HG03064 (cell line): ENCODE measurements at regions not wholly inside any gene's neighbourhood (a gene's known extent, or its start where the extent isn't known, plus 50 kb on each side); places are given as distances from the start of the nearest gene placed in this dataset.
"Not testable (repeated sequence)": the region's sequence is repeated elsewhere in the genome, so short reads cannot be mapped to it uniquely, and the experiment has no call there.

Source experiments
- ATAC-seq: cut with Tn5 transposase; IDR thresholded peaks from one replicate; pipeline ENCODE4 v1.9.1; 2021; ENCODE audit warnings: low read depth; ENCODE audit not compliant: unreplicated experiment

- no peak for ATAC-seq
These were observed 296.6 kb upstream of the PMFBP1 start for GRCh38 chr16:72468582-72468981.

GRCh38 chr16:72467157-72467759 lies 295.3 kb upstream of the PMFBP1 start:
- ATAC-seq: no peak

GRCh38 chr16:72464597-72465368 lies 292.8 kb upstream of the PMFBP1 start:
- ATAC-seq: no peak

- no peak for ATAC-seq
These were observed 292.1 kb upstream of the PMFBP1 start for GRCh38 chr16:72464052-72464451.

GRCh38 chr16:72458035-72458434 lies 286.1 kb upstream of the PMFBP1 start:
- no peak for ATAC-seq

GRCh38 chr16:72457243-72457940 lies 285.4 kb upstream of the PMFBP1 start:
- ATAC-seq: no peak

GRCh38 chr16:72455743-72456659 lies 284.0 kb upstream of the PMFBP1 start:
- no peak for ATAC-seq

GRCh38 chr16:72453856-72454255 lies 281.9 kb upstream of the PMFBP1 start:
- not testable (repeated sequence) for ATAC-seq

- ATAC-seq: no peak
These were observed 272.7 kb upstream of the PMFBP1 start for GRCh38 chr16:72444696-72445095.

- no peak for ATAC-seq
These were observed 271.9 kb upstream of the PMFBP1 start for GRCh38 chr16:72443809-72444208.

- no peak for ATAC-seq
These were observed 270.6 kb upstream of the PMFBP1 start for GRCh38 chr16:72442385-72443158.

GRCh38 chr16:72437891-72438290 lies 265.9 kb upstream of the PMFBP1 start:
- no peak for ATAC-seq

GRCh38 chr16:72434159-72434558 lies 262.2 kb upstream of the PMFBP1 start:
- no peak for ATAC-seq

GRCh38 chr16:72430121-72430520 lies 258.2 kb upstream of the PMFBP1 start:
- no peak for ATAC-seq

GRCh38 chr16:72429671-72430081 lies 257.7 kb upstream of the PMFBP1 start:
- ATAC-seq: no peak

GRCh38 chr16:72428681-72429376 lies 256.9 kb upstream of the PMFBP1 start:
- no peak for ATAC-seq

- ATAC-seq: no peak
These were observed 255.9 kb upstream of the PMFBP1 start for GRCh38 chr16:72427783-72428331.

GRCh38 chr16:72427051-72427782 lies 255.3 kb upstream of the PMFBP1 start:
- ATAC-seq: no peak
